ENCODE measurements at regions not wholly inside any gene's neighbourhood (a gene's known extent, or its start where the extent isn't known, plus 50 kb on each side); places are given as distances from the start of the nearest gene placed in this dataset.

DNA sequence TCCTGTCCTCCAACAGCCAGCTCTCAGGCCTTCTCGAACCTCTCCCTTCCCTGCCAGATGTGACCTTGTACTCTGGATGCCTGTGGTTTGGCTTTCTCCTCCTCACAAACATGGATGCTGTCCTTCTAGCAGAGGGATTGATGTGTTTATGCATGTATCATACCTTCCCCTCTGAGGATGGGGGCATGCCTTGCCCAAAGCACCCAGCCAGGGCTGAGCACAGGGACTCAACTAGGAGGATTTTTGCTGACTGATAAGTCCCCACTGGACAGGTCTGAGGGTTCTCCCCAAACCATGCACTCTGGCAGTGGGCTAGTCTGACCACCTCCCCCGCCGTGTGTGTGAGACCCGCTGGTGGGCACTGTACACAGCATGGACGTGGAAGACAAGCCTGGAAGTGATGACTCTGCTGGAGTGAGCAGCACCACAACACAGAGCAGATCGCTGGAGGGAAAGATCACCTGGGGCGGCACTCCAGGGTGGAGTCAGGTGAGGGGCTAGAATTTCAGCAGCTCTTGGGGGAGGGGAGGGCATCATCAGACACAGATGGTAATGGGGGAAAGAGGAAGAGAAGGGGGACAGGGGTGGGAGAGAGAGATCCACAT lies 360.3 kb upstream of the ZNF507 start:
- Mint-ChIP-seq H3K36me3 (ENCODE audit: low read depth) (no peaks in the 10 kb centered on the region), H3K27me3 (no peaks in the 10 kb centered on the region), H3K4me1 (no peaks in the 10 kb centered on the region), H3K9me3 (peaks cover 11% of the 10 kb centered on the region), H3K4me3 (no peak overlapping the region), H3K27ac (no peak overlapping the region)
- POLR2A ChIA-PET: no interaction called here
- CTCF ChIA-PET: no interaction called here
- DNase-seq (no peak), ATAC-seq (ENCODE audit: low read depth) (no peak)
- TF ChIP-seq CTCF (IDR thresholded peaks at IDR 0.05): no peak
- intact Hi-C loops (cut with micrococcal nuclease): no loop called here

DNA sequence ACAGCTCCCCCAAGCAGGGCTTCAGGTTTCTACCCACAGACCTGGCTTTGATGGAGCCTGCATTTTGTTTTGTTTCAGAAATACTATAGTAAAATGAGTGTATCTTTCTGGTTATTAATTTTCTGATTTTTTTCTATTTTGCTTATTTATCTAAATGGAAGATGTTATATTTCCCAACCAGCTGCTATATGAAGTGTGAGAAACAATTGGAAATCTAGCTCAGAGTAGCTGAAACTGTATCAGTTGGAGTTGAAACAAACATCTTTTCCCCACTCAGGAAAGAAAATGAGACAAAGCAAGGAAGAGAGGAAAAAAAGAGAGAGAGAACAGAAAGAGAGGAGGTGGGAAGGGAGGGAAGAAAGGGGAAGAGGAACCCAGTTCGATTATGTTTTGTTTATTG lies 358.5 kb upstream of the ZNF507 start:
- Mint-ChIP-seq H3K27ac (no peak overlapping the region), H3K4me1 (no peaks in the 10 kb centered on the region)

GRCh38 chr19:31988256-31988655 lies 357.2 kb upstream of the ZNF507 start:
- Mint-ChIP-seq H3K9me3 (peaks cover 8% of the 10 kb centered on the region), H3K36me3 (ENCODE audit: low read depth) (no peaks in the 10 kb centered on the region), H3K27ac (no peak overlapping the region), H3K4me1 (no peaks in the 10 kb centered on the region), H3K27me3 (no peaks in the 10 kb centered on the region), H3K4me3 (no peak overlapping the region)
- TF ChIP-seq CTCF (IDR thresholded peaks at IDR 0.05): no peak
- intact Hi-C loops (cut with micrococcal nuclease): no loop called here
- DNase-seq: no peak
- ATAC-seq (ENCODE audit: low read depth): no peak
- ChIA-PET CTCF (no interaction called here), POLR2A (no interaction called here)

More for the DNA sequence above, 358.5 kb upstream of the ZNF507 start:
- no peak for TF ChIP-seq CTCF (IDR thresholded peaks at IDR 0.05)
- ATAC-seq (ENCODE audit: low read depth): no peak
- POLR2A ChIA-PET: no interaction called here
- Mint-ChIP-seq H3K9me3 (peaks cover 8% of the 10 kb centered on the region), H3K4me3 (no peak overlapping the region), H3K27me3 (no peaks in the 10 kb centered on the region), H3K36me3 (ENCODE audit: low read depth) (no peaks in the 10 kb centered on the region)
- CTCF ChIA-PET: no interaction called here
- intact Hi-C loops (cut with micrococcal nuclease): no loop called here
- DNase-seq: no peak

DNA sequence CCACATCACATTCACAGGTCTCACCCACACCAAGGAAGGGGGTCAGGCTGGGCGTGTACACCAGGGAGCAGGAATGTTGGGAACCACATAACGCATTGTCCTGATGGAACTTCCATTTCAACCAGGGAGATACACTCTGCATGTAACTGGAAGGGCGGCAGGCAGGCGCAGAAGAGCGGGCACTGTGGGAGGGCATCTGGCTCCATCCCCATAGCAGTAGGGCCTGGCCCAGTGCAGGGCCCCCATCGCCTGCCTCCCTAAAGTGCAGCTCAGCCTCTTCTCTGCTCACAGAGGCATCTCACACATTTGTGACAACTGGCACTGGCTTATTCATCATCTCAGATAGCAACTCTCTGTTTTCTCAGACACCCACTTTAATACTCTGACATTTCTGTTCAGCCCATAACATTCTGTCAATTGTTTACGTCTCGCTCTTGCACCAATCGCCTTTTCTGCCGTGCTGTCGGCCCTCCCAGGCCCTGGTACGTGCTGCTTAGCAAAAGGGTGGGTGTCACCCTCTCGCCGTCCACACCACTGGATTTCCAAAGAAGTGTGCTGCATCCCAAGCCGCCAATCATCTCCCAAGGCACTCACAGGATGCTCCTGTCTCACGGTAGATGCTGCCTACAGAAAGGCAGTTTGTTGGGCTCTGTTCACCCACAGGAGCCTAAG lies 353.3 kb upstream of the ZNF507 start:
- Mint-ChIP-seq H3K9me3 (peaks cover 11% of the 10 kb centered on the region), H3K27ac (no peak overlapping the region), H3K36me3 (ENCODE audit: low read depth) (no peaks in the 10 kb centered on the region), H3K4me1 (no peaks in the 10 kb centered on the region), H3K4me3 (no peak overlapping the region), H3K27me3 (no peaks in the 10 kb centered on the region)
- DNase-seq (no peak), ATAC-seq (ENCODE audit: low read depth) (no peak)
- CTCF ChIA-PET: no interaction called here
- no peak for TF ChIP-seq CTCF (IDR thresholded peaks at IDR 0.05)
- POLR2A ChIA-PET: no interaction called here
- intact Hi-C loops (cut with micrococcal nuclease): no loop called here

DNA sequence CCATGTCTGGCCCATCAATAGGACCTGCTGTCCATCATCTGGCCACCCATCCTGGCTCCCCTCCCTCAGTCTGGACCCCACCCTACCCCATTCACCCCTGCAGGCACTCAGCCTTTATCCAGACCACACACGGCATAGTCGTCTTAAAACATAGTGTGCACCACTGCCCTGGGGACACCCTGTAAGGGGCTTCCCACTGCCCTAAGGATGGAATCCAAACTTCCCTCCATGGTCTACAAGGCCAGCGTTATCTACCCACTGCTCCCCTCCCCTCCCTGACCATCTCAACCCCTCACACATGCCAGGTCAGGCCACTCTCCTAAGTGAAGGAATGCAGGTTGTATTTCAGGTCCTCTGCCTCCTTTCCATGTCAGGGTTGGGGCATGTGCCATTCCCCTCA lies 352.7 kb upstream of the ZNF507 start:
- no peak for TF ChIP-seq CTCF (IDR thresholded peaks at IDR 0.05)
- H3K27ac Mint-ChIP-seq: no peak overlapping the region
- H3K36me3 Mint-ChIP-seq (ENCODE audit: low read depth): no peaks in the 10 kb centered on the region
- H3K4me1 Mint-ChIP-seq: no peaks in the 10 kb centered on the region
- POLR2A ChIA-PET: no interaction called here
- intact Hi-C loops (cut with micrococcal nuclease): no loop called here
- peaks cover 11% of the 10 kb centered on the region for H3K9me3 Mint-ChIP-seq
- no peak for ATAC-seq (ENCODE audit: low read depth)
- CTCF ChIA-PET: no interaction called here
- DNase-seq: no peak
- H3K4me3 Mint-ChIP-seq: no peak overlapping the region
- H3K27me3 Mint-ChIP-seq: no peaks in the 10 kb centered on the region
